SK-N-SH (cell line): ENCODE measurements at regions not wholly inside any gene's neighbourhood (a gene's known extent, or its start where the extent isn't known, plus 50 kb on each side); places are given as distances from the start of the nearest gene placed in this dataset.

ENCODE experiments used
- CTCF ChIA-PET: fragments of 300-600, 350-600 bp; formaldehyde crosslinking; extraction: SDS; loops from one replicate; lab custom pipeline; 2021; lab: Yijun Ruan, JAX
- POLR2A ChIA-PET: fragments of 350-600 bp; sonication (Branson Sonifier 250); formaldehyde crosslinking; extraction: SDS; loops from one replicate; lab custom pipeline; 2020; ENCODE audit warnings: antibody characterized with exemption, inconsistent platforms; lab: Yijun Ruan, JAX
- DNase-seq: peaks from one replicate; pipeline ENCODE4 v3.0.0; 2012
- H2AFZ ChIP-seq: fragments of 200-600 bp; sonication (generic); 2 replicates; pipeline ENCODE4 v1.8.1; 2016; ENCODE audit warnings: antibody characterized with exemption, mild to moderate bottlenecking, low read depth
- H3F3A ChIP-seq: fragments of 200-600 bp; sonication (generic); replicated peaks from 2 replicates; pipeline ENCODE3; 2016; ENCODE audit warnings: antibody characterized with exemption, mild to moderate bottlenecking; ENCODE audit not compliant: insufficient read depth
- H3K27ac ChIP-seq, 2 experiments: fragments of 200-500 bp in 1 of 2; fragments of 200-600 bp in 1 of 2; sonication (Bioruptor generic) in 1 of 2; sonication (generic), shearing (Covaris generic) in 1 of 2; 2 replicates each; pipeline versions ENCODE4 v1.5.1 to v1.6.1; 2014 to 2016; ENCODE audit warnings: low read depth in 2 of 2, inconsistent platforms in 1 of 2, low read length in 1 of 2, mild to moderate bottlenecking in 1 of 2, mixed read lengths in 1 of 2
- H3K27me3 ChIP-seq: fragments of 200-600 bp; sonication (generic), shearing (Covaris generic); 2 replicates; pipeline ENCODE4 v1.6.1; 2016; ENCODE audit warnings: mixed run types; ENCODE audit not compliant: insufficient read depth
- H3K36me3 ChIP-seq, 2 experiments: fragments of 200-500 bp in 1 of 2; fragments of 200-600 bp in 1 of 2; sonication (Bioruptor generic) in 1 of 2; sonication (generic) in 1 of 2; replicated peaks in 1 of 2; 2 replicates each; pipeline versions ENCODE3 to v1.5.1; 2014 to 2016; ENCODE audit warnings: low read length in 1 of 2, mild to moderate bottlenecking in 1 of 2; ENCODE audit not compliant: insufficient read depth in 2 of 2, control insufficient read depth in 1 of 2
- H3K4me1 ChIP-seq, 2 experiments: fragments of 200-500 bp in 1 of 2; fragments of 200-600 bp in 1 of 2; sonication (Bioruptor generic) in 1 of 2; sonication (generic), shearing (Covaris generic) in 1 of 2; 2 replicates each; pipeline versions ENCODE4 v1.5.1 to v1.6.1; 2014 to 2016; ENCODE audit warnings: low read depth in 1 of 2, low read length in 1 of 2, mixed run types in 1 of 2; ENCODE audit not compliant: insufficient read depth in 2 of 2, control insufficient read depth in 1 of 2
- H3K4me2 ChIP-seq: fragments of 200-600 bp; sonication (generic), shearing (Covaris generic); 2 replicates; pipeline ENCODE4 v1.6.1; 2017; ENCODE audit warnings: mixed run types
- H3K4me3 ChIP-seq, 2 experiments: fragments of 200-500 bp in 1 of 2; fragments of 200-600 bp in 1 of 2; sonication (Bioruptor generic) in 1 of 2; sonication (generic), shearing (Covaris generic) in 1 of 2; 2 replicates each; pipeline versions ENCODE4 v1.5.1 to v1.8.1; 2014 to 2016; ENCODE audit warnings: low read depth in 2 of 2, inconsistent platforms in 1 of 2, low read length in 1 of 2, mild to moderate bottlenecking in 1 of 2, mixed read lengths in 1 of 2, moderate library complexity in 1 of 2
- H3K79me2 ChIP-seq: fragments of 200-600 bp; sonication (generic); 2 replicates; pipeline ENCODE4 v1.8.1; 2017; ENCODE audit warnings: mild to moderate bottlenecking; ENCODE audit not compliant: insufficient read depth
- H3K9ac ChIP-seq: fragments of 200-600 bp; sonication (generic); 2 replicates; pipeline ENCODE4 v1.6.1; 2017; ENCODE audit warnings: mixed run types
- H3K9me2 ChIP-seq: fragments of 200-600 bp; sonication (generic); 2 replicates; pipeline ENCODE4 v1.6.1; 2017; ENCODE audit warnings: mixed run types
- H3K9me3 ChIP-seq: fragments of 200-600 bp; sonication (generic); 2 replicates; pipeline ENCODE4 v1.6.1; 2017; ENCODE audit warnings: mixed run types, mild to moderate bottlenecking, moderate library complexity
- H4K20me1 ChIP-seq: fragments of 200-600 bp; sonication (generic); 2 replicates; pipeline ENCODE4 v1.6.1; 2017; ENCODE audit warnings: mild to moderate bottlenecking, mixed run types; ENCODE audit not compliant: insufficient read depth
- CHD2 ChIP-seq: fragments of 150-350 bp; IDR thresholded peaks from 2 replicates; pipeline ENCODE4 v1.6.1; 2018; ENCODE audit warnings: low read length; ENCODE audit not compliant: partially characterized antibody
- EP300 ChIP-seq, 2 experiments: IDR thresholded peaks; 2 replicates each; pipeline versions ENCODE4 v1.4.0 to v1.6.1; 2012; ENCODE audit warnings: borderline replicate concordance in 1 of 2, low read depth in 1 of 2, low read length in 1 of 2
- EZH2phosphoT487 ChIP-seq: fragments of 200-600 bp; sonication (generic); IDR thresholded peaks from 2 replicates; pipeline ENCODE4 v1.6.1; 2017; ENCODE audit warnings: low read depth, mixed run types, mild to moderate bottlenecking, antibody characterized with exemption, moderate library complexity, borderline replicate concordance
- FOXJ3 ChIP-seq: sonication (generic); formaldehyde crosslinking; IDR thresholded peaks from 2 replicates; pipeline ENCODE4 v1.5.1; 2020; ENCODE audit warnings: mild to moderate bottlenecking, missing genetic modification reagents
- FOXM1 ChIP-seq: IDR thresholded peaks from 2 replicates; pipeline ENCODE4 v1.4.0; 2012; ENCODE audit warnings: low read depth, mild to moderate bottlenecking
- NFIC ChIP-seq: IDR thresholded peaks from 2 replicates; pipeline ENCODE4 v1.4.0; 2012; ENCODE audit warnings: borderline replicate concordance
- NRF1 ChIP-seq: IDR thresholded peaks from 2 replicates; pipeline ENCODE4 v1.6.1; 2012; ENCODE audit warnings: low read depth, mild to moderate bottlenecking, low read length
- RAD21 ChIP-seq: IDR thresholded peaks from 2 replicates; pipeline ENCODE4 v1.6.1; 2012; ENCODE audit warnings: mild to moderate bottlenecking, low read length
- RXRA ChIP-seq: IDR thresholded peaks from 2 replicates; pipeline ENCODE4 v1.4.0; 2012; ENCODE audit warnings: low read depth, mild to moderate bottlenecking, borderline replicate concordance
- SMC3 ChIP-seq: IDR thresholded peaks from 2 replicates; pipeline ENCODE4 v1.6.1; 2012; ENCODE audit warnings: low read depth, low read length, improper control_type of control experiment
- TCF12 ChIP-seq: IDR thresholded peaks from 2 replicates; pipeline ENCODE4 v1.4.0; 2012
- YY1 ChIP-seq: IDR thresholded peaks from 2 replicates; pipeline ENCODE4 v1.4.0; 2012; ENCODE audit warnings: low read depth, mild to moderate bottlenecking
- ZBTB33 ChIP-seq: IDR thresholded peaks from 2 replicates; pipeline ENCODE4 v1.4.0; 2012; ENCODE audit warnings: low read depth, borderline replicate concordance
- WGBS: methylation state at CpG from one replicate; pipeline ENCODE4 v1.1.6; 2017; ENCODE audit warnings: low lambda C conversion rate; 5-methylcytosine and 5-hydroxymethylcytosine counted together
- TF ChIP-seq, protein P1 (sequence below): IDR thresholded peaks from 2 replicates; pipeline ENCODE4 v1.4.0; 2012; ENCODE audit warnings: low read depth, borderline replicate concordance
- TF ChIP-seq, protein P2 (sequence below): fragments of 200-600 bp; sonication (generic); IDR thresholded peaks from 2 replicates; pipeline ENCODE4 v1.6.1; 2017; ENCODE audit warnings: antibody characterized with exemption, mild to moderate bottlenecking, moderate library complexity
- TF ChIP-seq, protein P3 (sequence below): IDR thresholded peaks from 2 replicates; pipeline ENCODE4 v1.6.1; 2012; ENCODE audit warnings: mild to moderate bottlenecking, low read depth, low read length, moderate library complexity
- TF ChIP-seq, protein P4 (sequence below): fragments of 150-350 bp; IDR thresholded peaks from 2 replicates; pipeline ENCODE4 v1.6.1; 2017; ENCODE audit warnings: antibody characterized with exemption, low read length, low read depth, borderline replicate concordance
- TF ChIP-seq, protein P5 (sequence below): IDR thresholded peaks from 2 replicates; pipeline ENCODE4 v1.4.0; 2012; ENCODE audit warnings: low read depth

- ChIA-PET CTCF (interaction anchor here (2.3 to 2.6 kb wide), 2 partner anchors 9 to 139 kb away, joined by 7 read pairs; no protein-coding TSS in a partner anchor), POLR2A (no interaction called here)
- 64% methylated on average over 5 of the region's 6 CpGs for WGBS
Observed at GRCh38 chr5:141740885-141741284, 58.9 kb upstream of the ARAP3 start.

GRCh38 chr5:141737535-141737934 lies 55.5 kb upstream of the ARAP3 start:
- WGBS = 26% methylated on average over 4 of the region's 4 CpGs
- Histone ChIP-seq H3K27ac (no peak overlapping the region), H3F3A (no peaks in the 10 kb centered on the region), H3K9me2 (no peaks in the 10 kb centered on the region), H3K36me3 (no peaks in the 10 kb centered on the region), H3K4me2 (no peak overlapping the region), H3K4me3 (no peak overlapping the region), H3K27me3 (no peaks in the 10 kb centered on the region; the same call in 1 of the 2 replicates), H3K79me2 (no peaks in the 10 kb centered on the region), H4K20me1 (no peaks in the 10 kb centered on the region), H2AFZ (no peak overlapping the region), H3K9ac (no peak overlapping the region), H3K4me1 (peaks cover 0 to 39% of the 10 kb centered on the region in 2 experiments; a peak in 2 of 4 replicates), H3K9me3 (no peaks in the 10 kb centered on the region)
- ChIA-PET POLR2A (no interaction called here), CTCF (interaction anchor here (0.8 to 2.8 kb wide), 6 partner anchors 9 to 223 kb away, joined by 3 to 9 read pairs (median 6); no protein-coding TSS in a partner anchor)
- DNase-seq = no peak
- TF ChIP-seq FOXJ3 (CRISPR knock-in tag) (no peak), TCF12 (no peak), YY1 (no peak), SMC3 (no peak), RXRA (no peak)
- TF ChIP-seq, protein P1, sequence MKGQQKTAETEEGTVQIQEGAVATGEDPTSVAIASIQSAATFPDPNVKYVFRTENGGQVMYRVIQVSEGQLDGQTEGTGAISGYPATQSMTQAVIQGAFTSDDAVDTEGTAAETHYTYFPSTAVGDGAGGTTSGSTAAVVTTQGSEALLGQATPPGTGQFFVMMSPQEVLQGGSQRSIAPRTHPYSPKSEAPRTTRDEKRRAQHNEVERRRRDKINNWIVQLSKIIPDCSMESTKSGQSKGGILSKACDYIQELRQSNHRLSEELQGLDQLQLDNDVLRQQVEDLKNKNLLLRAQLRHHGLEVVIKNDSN = no peak
- TF ChIP-seq, protein P2, sequence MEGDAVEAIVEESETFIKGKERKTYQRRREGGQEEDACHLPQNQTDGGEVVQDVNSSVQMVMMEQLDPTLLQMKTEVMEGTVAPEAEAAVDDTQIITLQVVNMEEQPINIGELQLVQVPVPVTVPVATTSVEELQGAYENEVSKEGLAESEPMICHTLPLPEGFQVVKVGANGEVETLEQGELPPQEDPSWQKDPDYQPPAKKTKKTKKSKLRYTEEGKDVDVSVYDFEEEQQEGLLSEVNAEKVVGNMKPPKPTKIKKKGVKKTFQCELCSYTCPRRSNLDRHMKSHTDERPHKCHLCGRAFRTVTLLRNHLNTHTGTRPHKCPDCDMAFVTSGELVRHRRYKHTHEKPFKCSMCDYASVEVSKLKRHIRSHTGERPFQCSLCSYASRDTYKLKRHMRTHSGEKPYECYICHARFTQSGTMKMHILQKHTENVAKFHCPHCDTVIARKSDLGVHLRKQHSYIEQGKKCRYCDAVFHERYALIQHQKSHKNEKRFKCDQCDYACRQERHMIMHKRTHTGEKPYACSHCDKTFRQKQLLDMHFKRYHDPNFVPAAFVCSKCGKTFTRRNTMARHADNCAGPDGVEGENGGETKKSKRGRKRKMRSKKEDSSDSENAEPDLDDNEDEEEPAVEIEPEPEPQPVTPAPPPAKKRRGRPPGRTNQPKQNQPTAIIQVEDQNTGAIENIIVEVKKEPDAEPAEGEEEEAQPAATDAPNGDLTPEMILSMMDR = no peak
- TF ChIP-seq, protein P3, sequence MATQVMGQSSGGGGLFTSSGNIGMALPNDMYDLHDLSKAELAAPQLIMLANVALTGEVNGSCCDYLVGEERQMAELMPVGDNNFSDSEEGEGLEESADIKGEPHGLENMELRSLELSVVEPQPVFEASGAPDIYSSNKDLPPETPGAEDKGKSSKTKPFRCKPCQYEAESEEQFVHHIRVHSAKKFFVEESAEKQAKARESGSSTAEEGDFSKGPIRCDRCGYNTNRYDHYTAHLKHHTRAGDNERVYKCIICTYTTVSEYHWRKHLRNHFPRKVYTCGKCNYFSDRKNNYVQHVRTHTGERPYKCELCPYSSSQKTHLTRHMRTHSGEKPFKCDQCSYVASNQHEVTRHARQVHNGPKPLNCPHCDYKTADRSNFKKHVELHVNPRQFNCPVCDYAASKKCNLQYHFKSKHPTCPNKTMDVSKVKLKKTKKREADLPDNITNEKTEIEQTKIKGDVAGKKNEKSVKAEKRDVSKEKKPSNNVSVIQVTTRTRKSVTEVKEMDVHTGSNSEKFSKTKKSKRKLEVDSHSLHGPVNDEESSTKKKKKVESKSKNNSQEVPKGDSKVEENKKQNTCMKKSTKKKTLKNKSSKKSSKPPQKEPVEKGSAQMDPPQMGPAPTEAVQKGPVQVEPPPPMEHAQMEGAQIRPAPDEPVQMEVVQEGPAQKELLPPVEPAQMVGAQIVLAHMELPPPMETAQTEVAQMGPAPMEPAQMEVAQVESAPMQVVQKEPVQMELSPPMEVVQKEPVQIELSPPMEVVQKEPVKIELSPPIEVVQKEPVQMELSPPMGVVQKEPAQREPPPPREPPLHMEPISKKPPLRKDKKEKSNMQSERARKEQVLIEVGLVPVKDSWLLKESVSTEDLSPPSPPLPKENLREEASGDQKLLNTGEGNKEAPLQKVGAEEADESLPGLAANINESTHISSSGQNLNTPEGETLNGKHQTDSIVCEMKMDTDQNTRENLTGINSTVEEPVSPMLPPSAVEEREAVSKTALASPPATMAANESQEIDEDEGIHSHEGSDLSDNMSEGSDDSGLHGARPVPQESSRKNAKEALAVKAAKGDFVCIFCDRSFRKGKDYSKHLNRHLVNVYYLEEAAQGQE = no peak

More at GRCh38 chr5:141740885-141741284, 58.9 kb upstream of the ARAP3 start:
- no peak for DNase-seq
- Histone ChIP-seq H3K9me3 (no peaks in the 10 kb centered on the region), H3K79me2 (no peaks in the 10 kb centered on the region), H3K9ac (no peak overlapping the region), H3K36me3 (no peaks in the 10 kb centered on the region), H3K4me2 (no peak overlapping the region), H2AFZ (no peak overlapping the region), H3K27ac (no peak overlapping the region), H3K4me3 (no peak overlapping the region), H3K4me1 (peaks cover 0 to 28% of the 10 kb centered on the region in 2 experiments; a peak in 1 of 4 replicates), H3K27me3 (no peaks in the 10 kb centered on the region; the same call in 1 of the 2 replicates), H4K20me1 (no peaks in the 10 kb centered on the region), H3K9me2 (no peaks in the 10 kb centered on the region), H3F3A (no peaks in the 10 kb centered on the region)
- no peak for TF ChIP-seq ZBTB33
- TF ChIP-seq, protein P4, sequence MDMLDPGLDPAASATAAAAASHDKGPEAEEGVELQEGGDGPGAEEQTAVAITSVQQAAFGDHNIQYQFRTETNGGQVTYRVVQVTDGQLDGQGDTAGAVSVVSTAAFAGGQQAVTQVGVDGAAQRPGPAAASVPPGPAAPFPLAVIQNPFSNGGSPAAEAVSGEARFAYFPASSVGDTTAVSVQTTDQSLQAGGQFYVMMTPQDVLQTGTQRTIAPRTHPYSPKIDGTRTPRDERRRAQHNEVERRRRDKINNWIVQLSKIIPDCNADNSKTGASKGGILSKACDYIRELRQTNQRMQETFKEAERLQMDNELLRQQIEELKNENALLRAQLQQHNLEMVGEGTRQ = no peak
- no peak for TF ChIP-seq NRF1
- no peak for TF ChIP-seq FOXJ3 (CRISPR knock-in tag)
- TF ChIP-seq NFIC = no peak
- TF ChIP-seq RAD21 = no peak
- no peak for TF ChIP-seq FOXM1
- TF ChIP-seq YY1 = no peak
- no peak for TF ChIP-seq CHD2
- TF ChIP-seq, protein P5, sequence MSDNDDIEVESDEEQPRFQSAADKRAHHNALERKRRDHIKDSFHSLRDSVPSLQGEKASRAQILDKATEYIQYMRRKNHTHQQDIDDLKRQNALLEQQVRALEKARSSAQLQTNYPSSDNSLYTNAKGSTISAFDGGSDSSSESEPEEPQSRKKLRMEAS = no peak
- TF ChIP-seq EP300 (IDR thresholded peaks at IDR 0.05; ENCODE audit: borderline replicate concordance in 1 of 2, low read depth in 1 of 2, low read length in 1 of 2) = no peak
- TF ChIP-seq EZH2phosphoT487 = no peak
